Trophoblast cell (in vitro differentiated cells and primary cell): ENCODE measurements at regions not wholly inside any gene's neighbourhood (a gene's known extent, or its start where the extent isn't known, plus 50 kb on each side); places are given as distances from the start of the nearest gene placed in this dataset.
A peak's percentile ranks its signal among the peaks of the same experiment; 100 is the strongest.

Experiments
- DNase-seq, 2 donors: peaks; one replicate each; pipeline ENCODE4 v3.0.0-alpha.2; 2016
- H2AFZ ChIP-seq: 2 replicates; pipeline ENCODE4 v1.6.1; 2013; ENCODE audit warnings: low read length, moderate library complexity, mild to moderate bottlenecking; ENCODE audit not compliant: insufficient read depth, poor library complexity
- H2AK5ac ChIP-seq: 2 replicates; pipeline ENCODE4 v1.6.1; 2013; ENCODE audit warnings: mild to moderate bottlenecking, low read length
- H2BK120ac ChIP-seq: 2 replicates; pipeline ENCODE4 v1.6.1; 2013; ENCODE audit warnings: low read length, mild to moderate bottlenecking, moderate library complexity; ENCODE audit not compliant: insufficient read depth, poor library complexity
- H2BK12ac ChIP-seq: 2 replicates; pipeline ENCODE4 v1.6.1; 2013; ENCODE audit warnings: mild to moderate bottlenecking, low read length, moderate library complexity
- H2BK5ac ChIP-seq: 2 replicates; pipeline ENCODE4 v1.6.1; 2013; ENCODE audit warnings: low read length, low read depth, moderate library complexity, mild to moderate bottlenecking; ENCODE audit not compliant: poor library complexity
- H3K14ac ChIP-seq: 2 replicates; pipeline ENCODE4 v1.6.1; 2013; ENCODE audit warnings: mild to moderate bottlenecking, low read length
- H3K18ac ChIP-seq: 2 replicates; pipeline ENCODE4 v1.6.1; 2013; ENCODE audit warnings: mild to moderate bottlenecking, low read length
- H3K23ac ChIP-seq: 2 replicates; pipeline ENCODE4 v1.6.1; 2013; ENCODE audit warnings: low read length
- H3K27ac ChIP-seq: 2 replicates; pipeline ENCODE4 v1.5.1; 2013; ENCODE audit warnings: low read depth, mild to moderate bottlenecking, inconsistent platforms, low read length, moderate library complexity
- H3K27me3 ChIP-seq: 2 replicates; pipeline ENCODE4 v1.6.1; 2013; ENCODE audit warnings: inconsistent platforms, mild to moderate bottlenecking, low read length, moderate library complexity; ENCODE audit not compliant: insufficient read depth
- H3K36me3 ChIP-seq, 2 experiments: 1 replicate in 1 of 2; 2 replicates in 1 of 2; pipeline ENCODE4 v1.6.1; 2013; ENCODE audit warnings: low read length in 2 of 2, mild to moderate bottlenecking in 2 of 2, moderate library complexity in 1 of 2; ENCODE audit not compliant: insufficient read depth in 2 of 2, control insufficient read depth in 1 of 2
- H3K4ac ChIP-seq: 2 replicates; pipeline ENCODE4 v1.6.1; 2013; ENCODE audit warnings: low read depth, mild to moderate bottlenecking, low read length, moderate library complexity
- H3K4me1 ChIP-seq, 2 experiments: 1 replicate in 1 of 2; 2 replicates in 1 of 2; pipeline ENCODE4 v1.6.1; 2013; ENCODE audit warnings: low read length in 2 of 2, mild to moderate bottlenecking in 2 of 2, moderate library complexity in 1 of 2; ENCODE audit not compliant: insufficient read depth in 2 of 2, control insufficient read depth in 1 of 2
- H3K4me2 ChIP-seq: 2 replicates; pipeline ENCODE4 v1.6.1; 2013; ENCODE audit warnings: inconsistent platforms, mild to moderate bottlenecking, low read length, moderate library complexity
- H3K4me3 ChIP-seq: 2 replicates; pipeline ENCODE4 v1.5.1; 2013; ENCODE audit warnings: mild to moderate bottlenecking, low read depth, low read length, inconsistent platforms
- H3K79me1 ChIP-seq: one replicate; pipeline ENCODE4 v1.6.1; 2013; ENCODE audit warnings: low read length
- H3K79me2 ChIP-seq: 2 replicates; pipeline ENCODE4 v1.6.1; 2013; ENCODE audit warnings: low read length, mild to moderate bottlenecking; ENCODE audit not compliant: control insufficient read depth, insufficient read depth, poor library complexity
- H3K9ac ChIP-seq: 2 replicates; pipeline ENCODE4 v1.6.1; 2013; ENCODE audit warnings: mild to moderate bottlenecking, low read length
- H3K9me3 ChIP-seq: 2 replicates; pipeline ENCODE4 v1.6.1; 2013; ENCODE audit warnings: low read depth, mild to moderate bottlenecking, control low read depth, inconsistent platforms, low read length; ENCODE audit not compliant: insufficient read depth
- H4K12ac ChIP-seq: 2 replicates; pipeline ENCODE4 v1.6.1; 2013; ENCODE audit warnings: low read depth, mild to moderate bottlenecking, low read length, moderate library complexity
- H4K8ac ChIP-seq: 2 replicates; pipeline ENCODE4 v1.6.1; 2013; ENCODE audit warnings: low read depth, mild to moderate bottlenecking, low read length, moderate library complexity
- H4K91ac ChIP-seq: one replicate; pipeline ENCODE4 v1.6.1; 2013; ENCODE audit warnings: low read depth, mild to moderate bottlenecking, low read length, moderate library complexity
- WGBS: extraction: QIAGEN DNeasy Blood & Tissue Kit; methylation state at CpG from one replicate; pipeline ENCODE4 v1.1.7; 2013; ENCODE audit warnings: missing lambda C conversion rate; ENCODE audit not compliant: insufficient read length, insufficient coverage; ENCODE audit errors: extremely low coverage; 5-methylcytosine and 5-hydroxymethylcytosine counted together

DNA sequence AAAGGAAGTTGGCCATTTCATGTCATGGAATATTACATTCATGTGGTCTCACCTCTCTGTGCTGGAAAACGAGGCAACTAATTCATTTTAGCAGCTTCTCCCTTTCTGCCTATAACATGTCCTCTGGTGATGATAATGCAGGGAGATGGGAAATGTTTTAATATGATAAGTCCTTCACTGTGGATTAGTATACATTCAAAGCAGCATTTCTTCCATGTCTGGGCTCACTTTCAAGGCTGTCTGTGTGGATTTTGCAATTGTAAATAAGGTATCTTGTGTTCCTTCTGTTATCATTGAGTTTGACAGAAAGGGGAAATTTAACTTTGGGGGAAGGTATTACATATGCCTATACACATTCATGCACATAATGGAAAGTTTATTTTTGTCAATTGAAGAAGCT, 374.7 kb upstream of the DAB1 start:
- Histone ChIP-seq H4K12ac (no peak overlapping the region), H4K91ac (no peak overlapping the region), H3K27me3 (no peaks in the 10 kb centered on the region), H3K79me2 (no peaks in the 10 kb centered on the region), H3K14ac (no peak overlapping the region), H2AK5ac (no peak overlapping the region), H3K9me3 (no peaks in the 10 kb centered on the region), H3K36me3 (no peaks in the 10 kb centered on the region), H3K4me3 (no peak overlapping the region), H4K8ac (no peak overlapping the region), H3K9ac (no peak overlapping the region), H3K79me1 (no peaks in the 10 kb centered on the region), H2AFZ (no peak overlapping the region), H2BK120ac (no peak overlapping the region), H3K18ac (no peak overlapping the region), H2BK12ac (no peak overlapping the region), H3K27ac (no peak overlapping the region), H3K23ac (no peak overlapping the region), H2BK5ac (no peak overlapping the region), H3K4me1 (no peaks in the 10 kb centered on the region), H3K4ac (no peak overlapping the region), H3K4me2 (no peak overlapping the region)
- no CpG with 5 or more reads among the region's 1 CpG for WGBS
- DNase-seq, result no peak

DNA sequence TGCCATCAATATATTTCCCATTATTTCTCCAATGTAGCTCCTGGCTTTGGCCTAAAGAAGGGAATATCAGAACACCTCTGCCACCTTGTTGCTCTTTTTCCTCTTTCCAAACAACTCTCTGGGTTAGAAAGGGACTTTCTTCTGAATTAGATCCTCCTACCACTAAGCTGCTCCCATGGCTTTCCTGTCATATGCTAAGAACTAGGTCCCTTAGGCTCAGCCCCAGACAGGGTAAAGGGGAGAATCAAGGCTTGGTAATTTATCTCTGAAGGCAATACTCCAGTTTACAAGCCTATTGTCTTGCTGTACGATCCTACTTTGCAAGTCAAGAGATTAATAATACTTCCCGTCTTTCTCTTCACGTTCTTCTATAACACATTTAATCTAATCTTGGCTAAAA, 373.2 kb upstream of the DAB1 start:
- Histone ChIP-seq H3K27ac (no peak overlapping the region), H3K79me1 (no peaks in the 10 kb centered on the region), H3K36me3 (no peaks in the 10 kb centered on the region), H2BK12ac (no peak overlapping the region), H3K9me3 (peaks cover 1% of the 10 kb centered on the region), H2BK5ac (no peak overlapping the region), H3K4ac (no peak overlapping the region), H3K18ac (no peak overlapping the region), H4K91ac (no peak overlapping the region), H3K4me3 (no peak overlapping the region), H3K23ac (no peak overlapping the region), H4K12ac (no peak overlapping the region), H2AFZ (no peak overlapping the region), H3K27me3 (no peaks in the 10 kb centered on the region), H4K8ac (no peak overlapping the region), H3K14ac (no peak overlapping the region), H3K4me1 (no peaks in the 10 kb centered on the region), H3K79me2 (no peaks in the 10 kb centered on the region), H2AK5ac (no peak overlapping the region), H2BK120ac (no peak overlapping the region), H3K9ac (no peak overlapping the region), H3K4me2 (no peak overlapping the region)
- no CpG with 5 or more reads among the region's 3 CpGs for WGBS
- DNase-seq, result no peak

DNA sequence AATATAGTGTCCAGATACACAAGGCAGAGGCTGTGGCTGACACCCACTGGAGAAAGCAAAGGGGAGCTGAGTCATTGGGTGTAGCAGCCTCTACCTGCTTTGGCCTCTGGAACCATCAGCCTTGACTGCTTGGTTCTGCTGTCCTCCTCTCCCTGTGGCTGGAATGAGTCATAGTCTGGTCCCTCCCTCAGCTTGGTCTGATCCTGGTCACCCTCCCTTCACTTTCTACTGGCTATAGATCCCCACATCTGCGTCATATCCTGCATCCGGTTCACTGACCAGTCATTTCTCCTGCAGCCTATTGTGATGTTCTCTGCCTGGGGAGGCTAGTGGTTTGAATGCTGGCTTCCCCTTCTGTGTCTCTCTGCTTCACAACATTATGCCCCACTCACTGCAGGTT, 372.8 kb upstream of the DAB1 start:
- Histone ChIP-seq H2AK5ac (no peak overlapping the region), H4K91ac (no peak overlapping the region), H3K4me3 (no peak overlapping the region), H3K79me2 (no peaks in the 10 kb centered on the region), H3K4ac (no peak overlapping the region), H3K27ac (no peak overlapping the region), H2BK120ac (no peak overlapping the region), H2BK12ac (no peak overlapping the region), H3K9ac (no peak overlapping the region), H3K9me3 (peaks cover 1% of the 10 kb centered on the region), H4K12ac (no peak overlapping the region), H3K14ac (no peak overlapping the region), H3K23ac (no peak overlapping the region), H3K4me1 (no peaks in the 10 kb centered on the region), H3K36me3 (no peaks in the 10 kb centered on the region), H4K8ac (no peak overlapping the region), H2BK5ac (no peak overlapping the region), H3K27me3 (no peaks in the 10 kb centered on the region), H2AFZ (no peak overlapping the region), H3K79me1 (no peaks in the 10 kb centered on the region), H3K18ac (no peak overlapping the region), H3K4me2 (no peak overlapping the region)
- no CpG with 5 or more reads among the region's 2 CpGs for WGBS
- peak in 1 of 2 donors; percentile 1 for DNase-seq

DNA sequence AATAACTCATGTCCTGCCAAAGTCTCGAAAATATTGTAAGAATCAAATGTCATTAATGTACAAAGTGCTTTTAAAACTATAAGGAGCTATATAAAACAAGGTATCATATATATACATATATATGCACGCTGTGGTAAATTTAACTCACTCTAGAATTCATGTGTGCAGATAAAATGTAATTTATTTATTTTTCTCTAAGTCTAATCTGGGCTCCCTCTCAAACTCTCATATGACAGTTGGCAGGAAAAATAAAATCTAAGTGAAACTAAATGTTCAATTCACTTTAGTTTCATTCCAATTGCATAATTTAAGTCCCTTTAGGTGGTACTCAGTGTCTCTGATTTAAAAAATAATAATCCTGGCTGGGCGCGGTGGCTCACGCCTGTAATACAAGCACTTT, 372.0 kb upstream of the DAB1 start:
- Histone ChIP-seq H3K14ac (no peak overlapping the region), H2BK5ac (no peak overlapping the region), H3K4me3 (no peak overlapping the region), H2BK12ac (no peak overlapping the region), H2AK5ac (no peak overlapping the region), H4K91ac (no peak overlapping the region), H3K18ac (no peak overlapping the region), H4K8ac (no peak overlapping the region), H3K9ac (no peak overlapping the region), H3K27me3 (no peaks in the 10 kb centered on the region), H3K79me1 (no peaks in the 10 kb centered on the region), H3K9me3 (peaks cover 1% of the 10 kb centered on the region), H2BK120ac (no peak overlapping the region), H4K12ac (no peak overlapping the region), H3K79me2 (no peaks in the 10 kb centered on the region), H3K4me1 (no peaks in the 10 kb centered on the region), H2AFZ (no peak overlapping the region), H3K27ac (no peak overlapping the region), H3K4me2 (no peak overlapping the region), H3K36me3 (no peaks in the 10 kb centered on the region), H3K4ac (no peak overlapping the region), H3K23ac (no peak overlapping the region)
- no CpG with 5 or more reads among the region's 5 CpGs for WGBS
- DNase-seq, result no peak
